Activated CD4-positive, alpha-beta T cell treated with anti-CD3 and anti-CD28 coated beads, Interleukin-2, amount 50 U/mL, for 1 hour (primary cell): ENCODE measurements at regions not wholly inside any gene's neighbourhood (a gene's known extent, or its start where the extent isn't known, plus 50 kb on each side); places are given as distances from the start of the nearest gene placed in this dataset.

Source experiments
- DNase-seq: peaks from one replicate; pipeline ENCODE4 v3.0.0-alpha.2; 2020

DNA sequence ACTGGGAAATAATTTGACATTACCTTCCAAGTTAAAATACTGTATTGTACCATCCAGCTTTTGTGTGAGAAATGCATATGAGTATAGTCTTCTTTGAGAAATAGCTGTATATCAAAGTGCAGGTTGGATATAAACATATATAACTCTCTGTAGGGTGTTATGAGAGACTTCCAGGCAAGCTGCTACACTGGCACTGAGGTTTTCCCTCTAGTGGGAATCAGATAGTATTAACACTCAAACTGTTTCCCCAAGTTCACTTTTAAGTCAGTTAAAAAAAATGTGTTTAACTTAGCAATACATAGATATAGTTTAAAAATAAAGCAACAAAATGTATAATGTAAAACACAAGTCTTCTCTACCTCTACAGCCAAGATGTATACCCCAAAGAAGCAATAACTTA is 368.4 kb upstream of the SLC8A1 start:
- no peak for DNase-seq

DNA sequence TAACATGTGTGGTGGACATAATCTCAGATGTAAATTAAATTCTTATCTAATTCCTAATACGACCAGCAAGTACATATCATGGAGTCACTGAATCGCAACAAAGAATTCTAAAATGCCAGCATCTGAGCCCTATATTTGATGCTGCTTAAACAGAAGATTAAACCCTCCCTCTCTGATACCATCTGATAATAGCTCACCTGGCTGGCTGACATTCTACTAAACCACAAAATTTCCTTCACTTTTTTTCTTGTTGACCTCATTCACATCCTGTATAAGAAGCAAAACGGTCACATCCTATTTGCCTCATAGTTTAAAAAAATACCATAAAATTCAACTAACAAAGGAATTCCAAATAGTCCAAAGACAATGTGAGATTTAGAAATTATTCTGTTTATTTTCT is 371.6 kb upstream of the SLC8A1 start:
- DNase-seq, result no peak

GRCh38 chr2:40824278-40824677 is 372.4 kb upstream of the SLC8A1 start:
- DNase-seq, result no peak

GRCh38 chr2:40827392-40827791 is 375.5 kb upstream of the SLC8A1 start:
- no peak for DNase-seq

DNA sequence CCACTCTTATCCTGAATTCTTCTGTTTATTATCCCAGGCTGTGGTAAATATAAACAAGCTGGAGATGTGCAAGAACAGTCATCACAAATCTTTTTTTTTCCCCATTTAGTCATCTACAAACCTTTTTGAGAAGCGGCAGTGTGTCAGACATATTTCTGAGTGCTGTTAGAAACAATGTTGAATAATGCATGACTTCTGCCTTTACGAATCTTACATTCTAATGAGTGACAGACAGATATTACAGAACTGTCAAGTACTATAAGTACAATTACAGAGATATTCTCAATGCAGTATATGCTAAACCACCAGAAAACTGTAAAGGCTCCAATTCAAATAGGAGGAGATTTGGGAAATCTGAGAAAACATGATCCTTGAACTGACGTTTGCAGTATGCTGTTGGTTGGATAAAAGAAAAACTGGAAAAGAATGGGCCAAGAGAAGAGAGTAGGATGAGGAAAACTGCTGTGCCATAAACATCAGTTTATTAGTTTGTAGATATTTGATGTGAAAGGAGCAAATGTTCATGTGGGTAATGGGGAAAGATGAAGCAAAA is 379.5 kb upstream of the SLC8A1 start:
- no peak for DNase-seq

- no peak for DNase-seq
These were observed 390.0 kb upstream of the SLC8A1 start for GRCh38 chr2:40841856-40842255.

DNA sequence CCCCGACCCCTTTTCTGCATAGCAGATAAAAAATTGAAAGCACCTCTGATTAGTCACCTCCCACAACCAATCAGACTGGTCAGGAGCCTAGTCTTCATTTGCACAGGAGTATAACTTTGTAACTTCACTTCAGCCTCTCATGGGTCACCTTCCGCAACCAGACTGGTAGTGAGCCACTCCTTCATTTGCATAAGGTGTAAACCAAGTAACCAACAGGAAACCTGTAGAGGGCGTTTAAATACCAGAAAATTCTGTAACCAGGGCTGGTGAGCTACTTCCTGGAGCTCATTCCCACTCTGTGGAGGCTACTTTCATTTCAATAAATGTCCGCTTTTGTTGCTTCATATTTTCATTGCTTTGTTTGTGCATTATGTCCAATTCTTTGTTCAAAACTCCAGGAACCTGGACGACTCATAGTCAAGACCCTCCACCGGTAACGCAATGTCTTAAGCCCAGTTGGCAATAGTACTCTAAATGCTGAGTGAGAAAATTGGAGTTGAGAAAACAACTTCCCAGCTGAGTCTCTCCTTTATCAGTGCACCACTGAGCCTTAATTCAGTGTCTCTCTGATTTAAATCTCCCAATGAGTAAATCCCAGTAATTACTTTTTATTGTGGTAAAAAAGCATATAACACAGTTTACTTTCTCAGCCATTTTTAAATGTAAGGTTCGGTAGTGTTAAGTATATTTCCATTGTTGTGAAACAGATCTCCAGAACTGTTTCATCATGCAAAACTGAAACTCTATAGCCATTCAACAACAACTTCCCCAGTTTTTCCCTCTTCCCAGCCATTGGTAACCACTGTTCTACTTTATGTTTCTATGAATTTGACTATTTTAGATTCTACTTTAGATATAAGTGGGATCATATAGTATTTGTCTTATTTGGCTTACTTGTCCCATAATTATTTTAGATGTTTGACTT is 392.7 kb upstream of the SLC8A1 start:
- DNase-seq, result no peak

DNA sequence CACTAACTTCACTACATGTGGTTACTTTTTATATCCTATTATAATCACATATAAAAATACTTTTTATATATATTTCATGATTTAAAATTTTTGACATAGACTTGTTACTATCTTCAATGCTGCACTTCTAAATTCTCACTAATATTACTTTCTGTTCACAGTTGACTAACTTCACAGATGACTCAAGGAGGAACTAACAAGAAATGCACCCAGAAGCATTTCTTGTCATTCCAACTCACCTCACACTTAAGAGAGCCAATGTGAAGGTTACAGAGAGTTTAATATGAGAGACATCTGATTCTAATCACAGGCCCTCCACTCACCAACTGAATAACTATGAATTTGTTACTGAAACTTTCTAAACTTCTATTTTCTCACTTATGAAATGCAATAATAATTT is 399.8 kb upstream of the SLC8A1 start:
- no peak for DNase-seq

- no peak for DNase-seq
These were observed 407.7 kb upstream of the SLC8A1 start for GRCh38 chr2:40859617-40860016.

DNA sequence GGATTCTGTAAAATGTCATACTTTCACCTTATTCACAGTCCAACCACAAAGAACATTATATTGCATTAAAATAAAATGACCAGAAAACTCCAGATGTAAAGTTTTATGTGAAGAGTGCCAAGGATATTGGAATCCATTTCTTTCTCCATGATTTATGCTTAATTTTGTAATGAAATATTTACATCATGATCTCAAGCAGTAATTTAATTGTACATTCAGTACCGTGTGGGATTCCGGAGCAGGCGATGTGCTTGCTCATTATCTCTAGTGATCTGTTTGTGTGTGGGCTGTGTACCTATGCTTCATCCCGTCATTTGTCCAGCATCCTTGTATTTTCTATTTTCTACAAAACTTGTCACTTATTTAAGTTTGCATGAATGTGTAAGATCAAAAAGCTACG is 415.9 kb upstream of the SLC8A1 start:
- no peak for DNase-seq

GRCh38 chr2:40872580-40872979 is 420.7 kb upstream of the SLC8A1 start:
- no peak for DNase-seq

DNA sequence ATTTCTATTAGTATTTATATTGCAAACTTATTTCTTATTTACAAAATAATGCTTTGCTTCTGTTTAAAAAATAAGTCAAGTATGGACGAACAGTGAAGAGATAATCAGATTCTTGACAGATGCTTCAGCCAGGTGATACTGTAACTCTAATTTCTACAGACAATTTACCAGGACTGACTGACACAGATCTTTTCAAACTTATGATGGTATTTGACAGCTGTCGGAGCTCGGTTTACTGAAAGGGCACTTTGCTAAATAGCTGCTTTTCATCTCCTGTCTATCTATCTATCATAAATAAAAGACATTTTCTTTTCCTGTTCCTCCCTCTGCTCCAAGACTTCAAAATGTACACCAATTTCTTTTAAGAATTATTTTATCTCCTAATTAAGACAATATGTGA is 422.5 kb upstream of the SLC8A1 start:
- DNase-seq, result no peak

- no peak for DNase-seq
These were observed 425.9 kb upstream of the SLC8A1 start for GRCh38 chr2:40877734-40878288.

DNA sequence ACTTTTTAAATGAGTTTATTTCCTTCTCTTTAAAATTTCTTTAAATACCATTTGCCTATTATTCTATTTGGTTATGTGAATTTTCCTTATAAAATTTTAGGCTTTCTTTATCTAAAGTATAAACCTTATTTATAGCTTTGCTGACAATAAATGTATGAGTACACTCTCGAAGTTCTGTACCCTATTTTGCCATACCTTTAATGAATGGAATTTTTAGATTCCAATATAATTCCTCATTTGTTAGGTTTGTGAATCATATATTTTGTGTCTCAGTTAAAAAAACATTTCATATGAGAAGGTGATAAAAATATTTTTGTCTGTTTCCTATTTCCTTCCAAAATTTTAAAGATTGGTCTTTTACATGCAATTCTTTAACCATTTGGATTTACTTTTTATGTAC is 427.4 kb upstream of the SLC8A1 start:
- DNase-seq, result no peak

- no peak for DNase-seq
These were observed 434.2 kb upstream of the SLC8A1 start for GRCh38 chr2:40886100-40886499.

DNA sequence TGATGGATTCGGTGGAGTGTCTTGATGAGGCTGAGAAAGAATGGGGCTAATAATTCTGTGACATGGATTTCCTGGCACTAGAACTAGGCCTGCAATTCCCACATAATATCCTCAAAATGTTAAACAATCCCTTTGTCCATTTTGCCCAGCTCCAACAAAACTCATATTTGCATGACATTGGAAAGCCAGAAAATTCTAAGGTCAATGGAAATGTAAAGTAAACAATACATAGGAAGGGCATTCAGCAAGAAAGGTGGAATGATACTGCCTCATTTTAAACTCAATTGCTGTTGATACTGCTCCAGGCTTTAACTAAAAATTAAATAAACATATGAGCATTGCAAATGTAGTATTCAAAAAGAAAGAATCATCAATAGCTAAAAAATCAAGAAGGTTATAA is 434.8 kb upstream of the SLC8A1 start:
- no peak for DNase-seq

- no peak for DNase-seq
These were observed 444.5 kb upstream of the SLC8A1 start for GRCh38 chr2:40896358-40896757.

DNA sequence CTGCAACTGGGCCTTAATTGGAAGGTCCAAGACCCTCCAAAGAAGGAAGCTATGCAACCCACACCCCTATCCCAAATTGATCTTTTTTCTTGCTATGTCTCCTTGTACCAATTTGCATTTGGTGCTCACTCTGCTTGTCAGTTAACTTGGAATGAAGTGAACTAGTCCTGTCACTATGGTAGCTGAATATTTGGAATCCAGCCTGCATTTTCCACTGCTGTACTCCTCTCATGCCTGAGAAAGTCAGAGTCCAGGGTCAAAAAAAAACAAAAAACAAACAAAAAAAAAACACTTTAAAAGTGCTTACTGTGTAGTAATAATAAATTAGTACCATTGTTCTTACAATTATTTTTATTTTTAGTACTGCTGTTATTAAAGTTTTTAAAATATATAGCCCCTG is 462.8 kb upstream of the SLC8A1 start:
- DNase-seq, result no peak

DNA sequence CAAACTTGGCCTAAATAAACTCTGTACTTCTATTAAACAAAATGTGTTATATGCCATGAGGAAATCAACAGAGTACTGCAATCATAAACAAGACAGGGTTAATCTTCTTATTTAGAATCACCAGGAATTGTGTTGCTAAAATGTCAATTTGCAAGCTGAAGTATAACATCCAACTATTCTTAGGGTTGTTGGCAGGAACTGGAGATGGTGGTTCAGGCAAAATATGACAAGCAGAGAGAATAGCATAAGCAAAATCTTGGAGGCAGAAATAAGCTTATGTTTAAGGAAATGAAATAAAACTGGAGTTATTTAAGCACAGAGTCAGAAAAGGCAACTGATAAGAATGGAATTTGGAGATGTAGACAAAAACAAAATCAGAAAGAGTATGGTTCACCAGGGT is 463.8 kb upstream of the SLC8A1 start:
- DNase-seq, result no peak

- DNase-seq, result no peak
These were observed 483.5 kb upstream of the SLC8A1 start for GRCh38 chr2:40935349-40935748.

- DNase-seq, result no peak
These were observed 485.4 kb upstream of the SLC8A1 start for GRCh38 chr2:40937284-40937683.

DNA sequence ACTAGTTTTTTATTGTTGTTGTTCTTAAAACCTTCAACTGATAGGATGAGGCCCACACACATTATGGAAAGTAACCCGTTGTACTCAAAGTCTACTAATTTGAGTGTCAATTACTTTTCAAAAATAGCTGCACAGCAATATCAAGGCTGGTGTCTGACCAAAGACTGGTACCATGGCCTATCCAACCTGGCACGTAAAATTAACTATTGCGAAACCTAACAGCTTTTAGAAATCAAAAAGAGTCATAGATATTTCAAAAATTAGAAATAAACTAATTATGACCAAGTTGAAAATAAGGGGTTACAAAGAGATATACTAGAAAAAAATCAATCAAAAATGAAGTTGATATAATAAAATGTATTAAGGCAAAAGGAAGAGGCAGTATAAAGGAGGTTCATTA is 501.5 kb upstream of the SLC8A1 start:
- DNase-seq, result no peak

- no peak for DNase-seq
These were observed 503.2 kb upstream of the SLC8A1 start for GRCh38 chr2:40955042-40955441.

- DNase-seq, result no peak
These were observed 503.7 kb upstream of the SLC8A1 start for GRCh38 chr2:40955635-40956034.

DNA sequence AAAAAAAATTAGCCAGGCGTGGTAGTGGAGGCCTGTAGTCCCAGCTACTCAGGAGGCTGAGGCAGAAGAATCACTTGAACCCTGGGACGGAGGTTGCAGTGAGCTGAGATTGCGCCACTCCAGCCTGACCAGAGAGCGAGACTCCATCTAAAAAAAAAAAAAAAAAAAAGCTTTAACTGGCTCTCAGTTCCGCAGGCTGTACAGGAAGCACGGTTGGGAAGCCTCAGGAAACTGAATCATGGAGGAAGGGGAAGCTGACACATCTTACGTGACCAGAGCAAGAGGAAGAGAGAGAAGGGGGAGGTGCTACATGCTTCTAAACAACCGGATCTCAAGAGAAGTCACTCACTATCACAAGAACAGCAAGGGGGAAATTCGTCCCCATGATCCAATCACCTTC is 505.6 kb upstream of the SLC8A1 start:
- no peak for DNase-seq
